Uterus (tissue), 2 donors: ENCODE measurements at regions not wholly inside any gene's neighbourhood (a gene's known extent, or its start where the extent isn't known, plus 50 kb on each side); places are given as distances from the start of the nearest gene placed in this dataset.

Experiments
- POLR2A ChIP-seq, 2 donors: fragments of 450-650 bp; IDR thresholded peaks; one replicate each; pipeline ENCODE4 v1.6.1; 2016; ENCODE audit warnings: antibody characterized with exemption in 2 of 2, mild to moderate bottlenecking in 1 of 2, moderate library complexity in 1 of 2
- TF ChIP-seq, protein P1 (sequence below), 4 experiments: fragments of 200-600 bp in 2 of 4; fragments of 450-650 bp in 2 of 4; sonication (generic) in 2 of 4; IDR thresholded peaks; one replicate each; pipeline ENCODE4 v1.5.1; 2016 to 2019; ENCODE audit warnings: antibody characterized with exemption in 4 of 4, mild to moderate bottlenecking in 2 of 4, moderate library complexity in 1 of 4

DNA sequence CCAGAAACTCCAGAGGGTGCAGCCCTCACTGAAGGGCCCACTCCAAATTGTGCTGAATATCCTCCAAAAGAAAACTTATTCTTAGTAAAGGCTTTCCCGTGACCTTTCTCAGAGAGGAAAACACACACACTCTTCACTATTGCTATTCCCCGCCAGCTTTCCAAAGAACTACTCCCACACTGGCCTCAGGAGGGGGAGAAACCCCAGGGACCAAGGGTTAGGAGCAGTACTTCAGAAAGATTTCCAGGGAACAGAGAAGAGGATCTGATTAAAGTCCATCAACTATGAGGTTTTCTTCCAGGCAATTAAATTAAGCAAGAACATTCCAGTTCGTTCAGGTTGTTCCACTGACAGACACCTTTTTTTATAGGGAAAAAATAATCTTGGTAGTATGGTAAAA, 150.2 kb downstream of the TTC32 start:
- no peak for TF ChIP-seq POLR2A (IDR thresholded peaks at IDR 0.05)
- TF ChIP-seq, protein P1, sequence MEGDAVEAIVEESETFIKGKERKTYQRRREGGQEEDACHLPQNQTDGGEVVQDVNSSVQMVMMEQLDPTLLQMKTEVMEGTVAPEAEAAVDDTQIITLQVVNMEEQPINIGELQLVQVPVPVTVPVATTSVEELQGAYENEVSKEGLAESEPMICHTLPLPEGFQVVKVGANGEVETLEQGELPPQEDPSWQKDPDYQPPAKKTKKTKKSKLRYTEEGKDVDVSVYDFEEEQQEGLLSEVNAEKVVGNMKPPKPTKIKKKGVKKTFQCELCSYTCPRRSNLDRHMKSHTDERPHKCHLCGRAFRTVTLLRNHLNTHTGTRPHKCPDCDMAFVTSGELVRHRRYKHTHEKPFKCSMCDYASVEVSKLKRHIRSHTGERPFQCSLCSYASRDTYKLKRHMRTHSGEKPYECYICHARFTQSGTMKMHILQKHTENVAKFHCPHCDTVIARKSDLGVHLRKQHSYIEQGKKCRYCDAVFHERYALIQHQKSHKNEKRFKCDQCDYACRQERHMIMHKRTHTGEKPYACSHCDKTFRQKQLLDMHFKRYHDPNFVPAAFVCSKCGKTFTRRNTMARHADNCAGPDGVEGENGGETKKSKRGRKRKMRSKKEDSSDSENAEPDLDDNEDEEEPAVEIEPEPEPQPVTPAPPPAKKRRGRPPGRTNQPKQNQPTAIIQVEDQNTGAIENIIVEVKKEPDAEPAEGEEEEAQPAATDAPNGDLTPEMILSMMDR (IDR thresholded peaks at IDR 0.05) = no peak
